ENCODE measurements at regions not wholly inside any gene's neighbourhood (a gene's known extent, or its start where the extent isn't known, plus 50 kb on each side); places are given as distances from the start of the nearest gene placed in this dataset.

DNA sequence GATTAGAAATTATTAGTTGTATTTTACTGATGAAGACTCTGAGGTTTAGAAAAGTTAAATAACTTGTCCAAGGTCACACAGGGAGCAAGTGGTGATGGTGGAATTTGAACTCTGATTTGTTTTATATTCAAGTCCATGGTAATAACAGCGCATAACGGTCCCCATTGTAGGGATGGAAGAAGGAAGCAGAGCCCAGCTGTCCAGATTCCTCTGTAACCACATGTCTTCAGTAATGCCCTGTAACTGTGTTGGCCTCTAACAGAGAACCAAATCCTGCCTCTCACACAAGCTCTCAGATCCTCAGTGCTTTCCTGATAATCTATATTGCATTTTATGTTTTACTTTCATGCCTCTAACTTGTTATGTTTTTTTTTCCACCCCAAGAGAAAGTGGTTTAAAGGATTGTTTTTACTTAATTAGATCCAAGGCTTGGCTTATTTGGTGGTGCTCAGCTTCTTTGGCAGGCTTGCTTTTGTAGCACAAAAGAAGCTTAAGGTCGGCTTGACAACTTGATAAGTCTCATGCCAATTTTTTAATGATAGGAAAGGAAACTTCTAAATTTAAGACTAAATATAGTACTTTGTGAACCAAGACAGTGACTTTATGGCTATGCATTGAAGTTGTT is 105.1 kb upstream of the SEL1L start:
- intact Hi-C loops (cut with DNase I), result no loop called here
- TF ChIP-seq, protein P1, sequence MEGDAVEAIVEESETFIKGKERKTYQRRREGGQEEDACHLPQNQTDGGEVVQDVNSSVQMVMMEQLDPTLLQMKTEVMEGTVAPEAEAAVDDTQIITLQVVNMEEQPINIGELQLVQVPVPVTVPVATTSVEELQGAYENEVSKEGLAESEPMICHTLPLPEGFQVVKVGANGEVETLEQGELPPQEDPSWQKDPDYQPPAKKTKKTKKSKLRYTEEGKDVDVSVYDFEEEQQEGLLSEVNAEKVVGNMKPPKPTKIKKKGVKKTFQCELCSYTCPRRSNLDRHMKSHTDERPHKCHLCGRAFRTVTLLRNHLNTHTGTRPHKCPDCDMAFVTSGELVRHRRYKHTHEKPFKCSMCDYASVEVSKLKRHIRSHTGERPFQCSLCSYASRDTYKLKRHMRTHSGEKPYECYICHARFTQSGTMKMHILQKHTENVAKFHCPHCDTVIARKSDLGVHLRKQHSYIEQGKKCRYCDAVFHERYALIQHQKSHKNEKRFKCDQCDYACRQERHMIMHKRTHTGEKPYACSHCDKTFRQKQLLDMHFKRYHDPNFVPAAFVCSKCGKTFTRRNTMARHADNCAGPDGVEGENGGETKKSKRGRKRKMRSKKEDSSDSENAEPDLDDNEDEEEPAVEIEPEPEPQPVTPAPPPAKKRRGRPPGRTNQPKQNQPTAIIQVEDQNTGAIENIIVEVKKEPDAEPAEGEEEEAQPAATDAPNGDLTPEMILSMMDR (IDR thresholded peaks at IDR 0.05), result no peak
- TF ChIP-seq POLR2A (IDR thresholded peaks at IDR 0.05), result no peak
- 51 to 63% (median 56%) methylated on average over 3 of the region's 3 CpGs for WGBS, 4 donors

DNA sequence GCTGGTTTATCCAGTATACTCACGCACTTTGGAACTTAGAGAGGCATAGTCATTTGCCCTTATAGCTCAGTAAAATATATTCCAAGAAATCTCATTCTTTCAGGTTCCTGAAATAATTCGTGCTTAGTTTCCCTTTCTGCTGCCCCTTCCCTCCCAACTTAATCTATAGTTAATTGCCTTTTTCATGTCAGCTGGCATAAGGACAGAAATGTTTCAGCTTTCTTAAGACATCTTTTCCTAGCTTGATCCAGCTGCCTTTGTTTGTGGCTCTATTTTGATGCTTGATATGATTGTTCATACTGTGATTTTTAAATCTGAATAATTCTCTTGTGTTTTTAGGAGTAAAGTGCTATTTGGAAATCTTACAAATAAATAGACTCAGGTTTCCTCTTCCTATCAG is 120.0 kb upstream of the SEL1L start:
- no peak for DNase-seq
- Histone ChIP-seq H3K4me3 (no peak overlapping the region), H3K27ac (no peak overlapping the region), H3K36me3 (no peaks in the 10 kb centered on the region), H3K27me3 (no peaks in the 10 kb centered on the region), H3K4me1 (peaks cover 0 to 20% (median 6%) of the 10 kb centered on the region in 12 donors), H3K9me3 (no peaks in the 10 kb centered on the region)
- intact Hi-C loops (cut with DNase I), result no loop called here
- no peak for TF ChIP-seq POLR2A (IDR thresholded peaks at IDR 0.05)
- TF ChIP-seq, protein P1 (IDR thresholded peaks at IDR 0.05), result no peak
- WGBS, 4 donors, result 76 to 85% (median 83%) methylated on average over 2 of the region's 2 CpGs
- no peak for ATAC-seq

More for the DNA sequence above, 105.1 kb upstream of the SEL1L start:
- no peaks in the 10 kb centered on the region for H3K9me3 ChIP-seq
- DNase-seq (no peak), ATAC-seq (no peak)
- peaks cover 0 to 4% (median 0%) of the 10 kb centered on the region in 12 donors for H3K4me1 ChIP-seq
- no peak overlapping the region for H3K27ac ChIP-seq
- no peaks in the 10 kb centered on the region for H3K36me3 ChIP-seq
- no peaks in the 10 kb centered on the region for H3K27me3 ChIP-seq
- H3K4me3 ChIP-seq, result no peak overlapping the region

DNA sequence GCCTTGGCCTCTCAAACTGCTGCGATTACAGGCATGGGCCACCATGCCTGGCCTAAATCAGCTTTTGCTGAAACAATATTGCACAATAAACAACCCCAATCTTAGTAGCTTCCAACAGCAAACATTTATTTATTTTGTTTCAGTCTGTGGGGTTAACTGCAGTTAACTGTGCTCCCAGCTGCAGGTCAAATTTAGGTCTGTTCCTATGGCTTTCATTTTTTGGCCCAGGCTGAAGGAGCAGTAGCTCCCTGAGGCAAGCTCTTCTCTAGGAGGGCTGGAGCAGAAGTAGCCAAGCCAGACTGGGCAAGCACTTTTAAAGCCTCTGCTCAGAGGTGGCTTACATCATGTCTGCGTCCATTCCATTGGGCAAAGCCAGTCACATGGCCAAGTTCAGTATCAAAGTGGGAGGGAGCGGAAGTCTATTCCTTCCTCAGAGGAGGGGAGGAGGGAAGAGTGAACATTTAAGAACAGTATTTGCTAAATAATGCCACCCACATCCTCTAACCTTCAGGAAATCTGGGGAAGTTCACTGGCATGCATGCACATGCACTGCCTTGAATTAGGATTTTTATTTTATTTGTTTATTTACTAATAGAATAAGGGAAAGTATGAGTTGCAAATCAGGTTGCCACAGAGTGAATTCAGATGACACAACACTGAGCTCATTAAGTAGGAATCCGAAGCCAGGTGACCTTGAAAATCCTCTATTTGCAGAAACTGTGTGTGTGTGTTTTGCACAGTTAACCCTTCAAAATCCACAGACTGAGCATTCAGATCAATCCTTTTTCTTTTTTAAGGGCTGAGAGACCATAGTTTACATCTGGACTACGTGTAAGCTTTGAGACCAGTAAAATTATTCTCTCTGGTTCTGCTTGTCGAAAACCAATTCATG is 122.0 kb upstream of the SEL1L start:
- Histone ChIP-seq H3K27me3 (no peaks in the 10 kb centered on the region), H3K9me3 (no peaks in the 10 kb centered on the region), H3K36me3 (no peaks in the 10 kb centered on the region), H3K4me1 (peaks cover 0 to 20% (median 6%) of the 10 kb centered on the region in 12 donors), H3K4me3 (no peak overlapping the region), H3K27ac (no peak overlapping the region)
- intact Hi-C loops (cut with DNase I), result no loop called here
- TF ChIP-seq POLR2A (IDR thresholded peaks at IDR 0.05), result no peak
- TF ChIP-seq, protein P1 (IDR thresholded peaks at IDR 0.05), result no peak
- DNase-seq (no peak), ATAC-seq (peak in 3 of 4 donors; percentile 46 to 84 (median 74))
- WGBS, 4 donors, result 66 to 73% (median 70%) methylated on average over 6 of the region's 6 CpGs

DNA sequence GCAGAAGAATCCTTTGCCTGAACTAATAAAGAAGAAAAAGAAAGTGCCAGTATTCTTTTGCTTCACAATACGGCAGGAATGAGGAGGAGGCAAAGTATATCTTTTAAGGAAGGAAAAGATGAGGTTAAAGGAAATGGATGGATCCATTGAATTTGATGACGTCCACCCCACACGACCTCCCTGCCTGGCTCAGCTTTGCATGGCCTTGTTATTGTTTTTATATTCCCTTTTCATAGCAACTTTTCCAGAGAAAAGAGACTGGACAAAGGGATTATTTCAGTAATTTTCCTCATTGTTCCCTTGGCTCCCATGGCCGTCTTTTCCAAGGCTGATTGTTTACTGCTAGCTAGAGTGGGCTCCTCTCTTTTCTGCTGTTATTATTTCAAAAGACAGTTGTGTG is 123.2 kb upstream of the SEL1L start:
- no peaks in the 10 kb centered on the region for H3K9me3 ChIP-seq
- 36 to 50% (median 39%) methylated on average over 4 of the region's 4 CpGs for WGBS, 4 donors
- no peaks in the 10 kb centered on the region for H3K27me3 ChIP-seq
- DNase-seq (no peak), ATAC-seq (peak in 1 of 4 donors; percentile 42)
- TF ChIP-seq, protein P1 (IDR thresholded peaks at IDR 0.05), result no peak
- no peak for TF ChIP-seq POLR2A (IDR thresholded peaks at IDR 0.05)
- no peak overlapping the region for H3K27ac ChIP-seq
- peaks cover 0 to 20% (median 6%) of the 10 kb centered on the region in 12 donors for H3K4me1 ChIP-seq
- peak overlapping the region in 2 of 12 donors; percentile 4 to 19 for H3K4me3 ChIP-seq
- H3K36me3 ChIP-seq, result no peaks in the 10 kb centered on the region
- intact Hi-C loops (cut with DNase I), result no loop called here
